H1 (cell line): ENCODE measurements at regions not wholly inside any gene's neighbourhood (a gene's known extent, or its start where the extent isn't known, plus 50 kb on each side); places are given as distances from the start of the nearest gene placed in this dataset.

ENCODE experiments used
- CTCF ChIA-PET: fragments of 300-600 bp; sonication (Branson Sonifier 250); formaldehyde crosslinking; loops from one replicate; lab custom pipeline; 2021; ENCODE audit not compliant: partially characterized antibody; lab: Charles Lee
- POLR2A ChIA-PET: fragments of 300-600 bp; sonication (Branson Sonifier 250); formaldehyde crosslinking; loops from one replicate; lab custom pipeline; 2021; ENCODE audit warnings: inconsistent platforms; ENCODE audit not compliant: partially characterized antibody; lab: Charles Lee
- DNase-seq, 2 experiments: peaks; one replicate each; pipeline versions ENCODE4 v3.0.0 to v3.0.0-alpha.2; 2010 to 2022; ENCODE audit warnings: low spot score in 2 of 2, low read depth in 1 of 2, mixed read lengths in 1 of 2
- FAIRE-seq: peaks from 2 replicates; lab custom pipeline; 2011; peaks lifted over from hg19 to GRCh38; lab: Jason Lieb, UNC
- H2AFZ ChIP-seq: 2 replicates; pipeline ENCODE4 v1.8.1; 2012; ENCODE audit warnings: low read length, inconsistent platforms
- H2AK5ac ChIP-seq: 2 replicates; pipeline ENCODE4 v1.6.1; 2013; ENCODE audit warnings: low read depth, low read length
- H2BK120ac ChIP-seq: replicated peaks from 2 replicates; pipeline ENCODE3; 2013; ENCODE audit warnings: low read depth, low read length, inconsistent platforms
- H2BK12ac ChIP-seq: 2 replicates; pipeline ENCODE4 v1.6.1; 2013; ENCODE audit warnings: low read depth, low read length
- H2BK15ac ChIP-seq: 2 replicates; pipeline ENCODE4 v1.6.1; 2013; ENCODE audit warnings: low read length
- H2BK20ac ChIP-seq: 2 replicates; pipeline ENCODE4 v1.6.1; 2013; ENCODE audit warnings: low read length
- H2BK5ac ChIP-seq: 2 replicates; pipeline ENCODE4 v1.6.1; 2013; ENCODE audit warnings: low read depth, low read length
- H3K14ac ChIP-seq: 2 replicates; pipeline ENCODE4 v1.6.1; 2013; ENCODE audit warnings: inconsistent platforms; ENCODE audit not compliant: insufficient read length
- H3K18ac ChIP-seq: 2 replicates; pipeline ENCODE4 v1.6.1; 2013; ENCODE audit warnings: low read length; ENCODE audit errors: extremely low read depth
- H3K23ac ChIP-seq: 2 replicates; pipeline ENCODE4 v1.6.1; 2013; ENCODE audit warnings: inconsistent platforms; ENCODE audit not compliant: insufficient read length
- H3K23me2 ChIP-seq: 2 replicates; pipeline ENCODE4 v1.6.1; 2013; ENCODE audit warnings: low read depth, low read length
- H3K27ac ChIP-seq: 2 replicates; pipeline ENCODE4 v1.6.1; 2011; ENCODE audit warnings: low read depth, low read length, inconsistent platforms
- H3K27me3 ChIP-seq, 4 experiments: replicated peaks in 1 of 4; 1 replicate in 1 of 4; 2 replicates in 3 of 4; pipeline versions ENCODE4 v1.6.1 to v1.8.1; 2011 to 2013; ENCODE audit warnings: low read length in 3 of 4, mild to moderate bottlenecking in 3 of 4, inconsistent platforms in 2 of 4, mixed read lengths in 2 of 4, moderate library complexity in 1 of 4; ENCODE audit not compliant: control insufficient read depth in 3 of 4, insufficient read depth in 3 of 4; ENCODE audit errors: extremely low read depth in 1 of 4
- H3K36me3 ChIP-seq, 4 experiments: 2 replicates each; pipeline versions ENCODE4 v1.6.1 to v1.8.1; 2011 to 2013; ENCODE audit warnings: mild to moderate bottlenecking in 4 of 4, low read length in 3 of 4, moderate library complexity in 2 of 4, control low read depth in 1 of 4, inconsistent platforms in 1 of 4; ENCODE audit not compliant: insufficient read depth in 4 of 4, control insufficient read depth in 2 of 4
- H3K4ac ChIP-seq: replicated peaks from 2 replicates; pipeline ENCODE3; 2013; ENCODE audit warnings: low read length, low read depth, mixed read lengths, inconsistent platforms; ENCODE audit not compliant: insufficient read length
- H3K4me1 ChIP-seq, 4 experiments: replicated peaks in 1 of 4; 1 replicate in 1 of 4; 2 replicates in 3 of 4; pipeline versions ENCODE4 v1.6.1 to v1.8.1; 2011 to 2013; ENCODE audit warnings: low read length in 3 of 4, inconsistent platforms in 2 of 4, mixed read lengths in 1 of 4; ENCODE audit not compliant: insufficient read depth in 4 of 4, control insufficient read depth in 3 of 4
- H3K4me2 ChIP-seq, 2 experiments: 2 replicates each; pipeline versions ENCODE4 v1.6.1 to v1.8.1; 2011 to 2013; ENCODE audit warnings: low read depth in 2 of 2, low read length in 2 of 2, control low read depth in 1 of 2, inconsistent platforms in 1 of 2, mild to moderate bottlenecking in 1 of 2; ENCODE audit not compliant: insufficient read depth in 1 of 2
- H3K4me3 ChIP-seq, 4 experiments: fragments of 200-600, 300-600 bp in 1 of 4; sonication (generic), shearing (Covaris generic), sonication (Bioruptor Twin) in 1 of 4; 2 replicates each; pipeline versions ENCODE4 v1.5.1 to v1.8.1; 2011 to 2016; ENCODE audit warnings: low read length in 4 of 4, low read depth in 3 of 4, control low read depth in 2 of 4, inconsistent platforms in 2 of 4, mild to moderate bottlenecking in 2 of 4, mixed read lengths in 1 of 4, moderate library complexity in 1 of 4; ENCODE audit not compliant: insufficient read depth in 2 of 4; ENCODE audit errors: extremely low read depth in 1 of 4
- H3K56ac ChIP-seq: replicated peaks from 2 replicates; pipeline ENCODE3; 2013; ENCODE audit warnings: low read depth, mild to moderate bottlenecking, mixed read lengths, low read length, inconsistent platforms; ENCODE audit not compliant: insufficient read length
- H3K79me1 ChIP-seq: 2 replicates; pipeline ENCODE4 v1.6.1; 2013; ENCODE audit warnings: low read depth, low read length, control low read depth
- H3K79me2 ChIP-seq, 2 experiments: 2 replicates each; pipeline versions ENCODE4 v1.6.1 to v1.8.1; 2012 to 2013; ENCODE audit warnings: low read length in 2 of 2, mild to moderate bottlenecking in 2 of 2, inconsistent platforms in 1 of 2; ENCODE audit not compliant: insufficient read depth in 2 of 2, control insufficient read depth in 1 of 2
- H3K9ac ChIP-seq, 4 experiments: replicated peaks in 1 of 4; 1 replicate in 1 of 4; 2 replicates in 3 of 4; pipeline versions ENCODE4 v1.6.1 to v1.8.1; 2011 to 2013; ENCODE audit warnings: low read depth in 3 of 4, low read length in 3 of 4, control low read depth in 2 of 4, mild to moderate bottlenecking in 2 of 4, moderate library complexity in 2 of 4, inconsistent platforms in 1 of 4; ENCODE audit errors: extremely low read depth in 1 of 4
- H3K9me3 ChIP-seq, 2 experiments: 2 replicates each; pipeline versions ENCODE4 v1.6.1 to v1.8.1; 2012 to 2013; ENCODE audit warnings: mild to moderate bottlenecking in 2 of 2, moderate library complexity in 2 of 2, control low read depth in 1 of 2, inconsistent platforms in 1 of 2, low read depth in 1 of 2, low read length in 1 of 2, mixed read lengths in 1 of 2; ENCODE audit not compliant: insufficient read depth in 2 of 2
- H4K20me1 ChIP-seq, 2 experiments: replicated peaks in 1 of 2; 2 replicates each; pipeline versions ENCODE3 to v1.8.1; 2011 to 2013; ENCODE audit warnings: inconsistent platforms in 2 of 2, low read length in 2 of 2, mild to moderate bottlenecking in 1 of 2; ENCODE audit not compliant: insufficient read depth in 2 of 2, control insufficient read depth in 1 of 2
- H4K5ac ChIP-seq: 2 replicates; pipeline ENCODE4 v1.6.1; 2013; ENCODE audit warnings: low read length, low read depth, mixed read lengths, inconsistent platforms; ENCODE audit not compliant: insufficient read length
- H4K8ac ChIP-seq: 2 replicates; pipeline ENCODE4 v1.8.0; 2013; ENCODE audit warnings: mild to moderate bottlenecking, moderate library complexity, low read length, inconsistent platforms; ENCODE audit not compliant: insufficient read depth; ENCODE audit errors: extremely low read depth
- H4K91ac ChIP-seq: replicated peaks from 2 replicates; pipeline ENCODE3; 2013; ENCODE audit warnings: low read length, mixed read lengths, inconsistent platforms; ENCODE audit not compliant: insufficient read length
- ATF2 ChIP-seq: IDR thresholded peaks from 2 replicates; pipeline ENCODE4 v1.6.1; 2012; ENCODE audit warnings: low read length, inconsistent platforms
- BRCA1 ChIP-seq: IDR thresholded peaks from 2 replicates; pipeline ENCODE4 v1.6.1; 2012; ENCODE audit warnings: low read depth, low read length, improper control_type of control experiment
- EGR1 ChIP-seq: IDR thresholded peaks from 2 replicates; pipeline ENCODE4 v1.6.1; 2011; ENCODE audit warnings: low read depth, low read length, borderline replicate concordance
- EZH2 ChIP-seq: fragments of 200-600 bp; sonication (generic); IDR thresholded peaks from 2 replicates; pipeline ENCODE4 v1.7.1; 2012; ENCODE audit warnings: low read depth, mild to moderate bottlenecking, moderate library complexity, low read length, inconsistent platforms; ENCODE audit not compliant: severe bottlenecking
- JUN ChIP-seq: IDR thresholded peaks from 2 replicates; pipeline ENCODE4 v1.6.1; 2011; ENCODE audit warnings: low read depth, mild to moderate bottlenecking, improper control_type of control experiment, low read length
- POLR2A ChIP-seq, 2 experiments: IDR thresholded peaks; 1 replicate in 1 of 2; 2 replicates in 1 of 2; pipeline ENCODE4 v1.6.1; 2011; ENCODE audit warnings: low read depth in 2 of 2, low read length in 2 of 2, mild to moderate bottlenecking in 2 of 2; ENCODE audit errors: control extremely low read depth in 1 of 2
- RAD21 ChIP-seq, 2 experiments: IDR thresholded peaks in 1 of 2; conservative IDR thresholded peaks in 1 of 2; 2 replicates each; pipeline ENCODE4 v1.6.1; 2011; ENCODE audit warnings: low read depth in 2 of 2, low read length in 2 of 2, improper control_type of control experiment in 1 of 2, inconsistent platforms in 1 of 2, mild to moderate bottlenecking in 1 of 2, moderate library complexity in 1 of 2
- RFX5 ChIP-seq: IDR thresholded peaks from 2 replicates; pipeline ENCODE4 v1.6.1; 2011; ENCODE audit warnings: low read depth, low read length, improper control_type of control experiment, borderline replicate concordance
- SP4 ChIP-seq: IDR thresholded peaks from 2 replicates; pipeline ENCODE4 v1.6.1; 2012; ENCODE audit warnings: low read length, inconsistent platforms
- SUZ12 ChIP-seq: fragments of 200-600 bp; sonication (generic); IDR thresholded peaks from 2 replicates; pipeline ENCODE4 v1.6.1; 2012; ENCODE audit warnings: mild to moderate bottlenecking, inconsistent platforms, low read length, moderate library complexity, mixed read lengths
- WGBS, 2 experiments: shearing (Covaris generic) in 1 of 2; methylation state at CpG; one replicate each; pipeline versions ENCODE4 v1.1.6 to v1.1.7; 2013 to 2015; ENCODE audit warnings: low lambda C conversion rate in 2 of 2, mixed read lengths in 2 of 2, inconsistent platforms in 1 of 2, low coverage in 1 of 2, missing lambda C conversion rate in 1 of 2; ENCODE audit not compliant: insufficient replicate concordance in 2 of 2, insufficient coverage in 1 of 2, insufficient read length in 1 of 2; ENCODE audit errors: extremely low coverage in 1 of 2, missing lambda C conversion rate in 1 of 2; 5-methylcytosine and 5-hydroxymethylcytosine counted together

DNA sequence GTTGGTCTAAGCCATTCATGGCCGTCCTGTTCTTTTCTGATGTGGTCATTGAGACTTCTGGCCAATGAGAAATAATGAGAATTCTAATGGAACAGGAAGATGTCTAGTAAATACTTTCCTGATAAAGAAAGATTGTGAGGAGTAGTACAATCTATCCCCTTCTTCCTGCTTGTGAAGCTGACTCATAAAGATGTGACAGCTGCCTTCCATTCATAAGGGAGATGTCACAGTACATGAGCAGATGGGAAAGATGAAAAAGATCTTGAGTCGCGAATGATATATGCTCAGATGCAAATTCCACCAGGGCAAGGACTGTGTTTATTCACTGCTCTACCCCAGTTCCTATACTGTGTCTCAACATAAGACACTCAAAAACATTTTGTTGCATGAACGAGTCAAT, 111.7 kb upstream of the FOXF1 start:
- ChIA-PET POLR2A (interaction anchor here (0.5 kb wide), 1 partner anchor 98 kb away, joined by 5 read pairs; no protein-coding TSS in a partner anchor), CTCF (interaction anchor here (0.7 kb wide), 1 partner anchor 65 kb away, joined by 3 read pairs; no protein-coding TSS in a partner anchor)
- Histone ChIP-seq H4K8ac (no peak overlapping the region), H3K18ac (no peak overlapping the region), H4K20me1 (peaks cover 0 to 3% of the 10 kb centered on the region in 2 experiments), H3K27ac (no peak overlapping the region), H4K91ac (no peak overlapping the region), H2BK20ac (no peak overlapping the region), H2BK15ac (no peak overlapping the region), H3K27me3 (no peaks in the 10 kb centered on the region), H2BK12ac (no peak overlapping the region), H3K79me1 (no peaks in the 10 kb centered on the region), H3K14ac (no peak overlapping the region), H2AK5ac (no peak overlapping the region), H3K36me3 (no peaks in the 10 kb centered on the region; a peak in 1 of 8 replicates), H3K79me2 (no peaks in the 10 kb centered on the region), H3K4me2 (no peak overlapping the region), H3K23ac (no peak overlapping the region), H3K9ac (no peak overlapping the region), H3K56ac (no peak overlapping the region), H3K23me2 (peaks cover 5% of the 10 kb centered on the region; the same call in 1 of the 2 replicates), H2BK5ac (no peak overlapping the region), H2AFZ (no peak overlapping the region), H3K4ac (no peak overlapping the region), H3K4me3 (no peak overlapping the region), H2BK120ac (no peak overlapping the region), H4K5ac (no peak overlapping the region), H3K9me3 (no peaks in the 10 kb centered on the region), H3K4me1 (peaks cover 0 to 3% (median 0%) of the 10 kb centered on the region in 4 experiments; a peak in 1 of 7 replicates)
- DNase-seq (no peak), FAIRE-seq (no peak)
- WGBS, 2 experiments = 78% methylated on average over 4 of the region's 4 CpGs; no CpG with 5 or more reads in 1 of the 2 experiments
- TF ChIP-seq RFX5 = no peak
- TF ChIP-seq JUN = no peak
- TF ChIP-seq SP4 = no peak
- TF ChIP-seq EGR1 = no peak
- no peak for TF ChIP-seq POLR2A (IDR thresholded peaks at IDR 0.05; ENCODE audit: control extremely low read depth in 1 of 2, low read depth in 2 of 2, low read length in 2 of 2)
- no peak for TF ChIP-seq BRCA1
- no peak for TF ChIP-seq SUZ12
- TF ChIP-seq RAD21 (IDR thresholded peaks at IDR 0.05 in 1 of 2, conservative IDR thresholded peaks at IDR 0.05 in 1 of 2; ENCODE audit: low read depth in 2 of 2, low read length in 2 of 2) = no peak
- TF ChIP-seq EZH2 = no peak
- no peak for TF ChIP-seq ATF2
